ENCODE measurements at regions not wholly inside any gene's neighbourhood (a gene's known extent, or its start where the extent isn't known, plus 50 kb on each side); places are given as distances from the start of the nearest gene placed in this dataset.
"Not testable (repeated sequence)": the region's sequence is repeated elsewhere in the genome, so short reads cannot be mapped to it uniquely, and the experiment has no call there.

DNA sequence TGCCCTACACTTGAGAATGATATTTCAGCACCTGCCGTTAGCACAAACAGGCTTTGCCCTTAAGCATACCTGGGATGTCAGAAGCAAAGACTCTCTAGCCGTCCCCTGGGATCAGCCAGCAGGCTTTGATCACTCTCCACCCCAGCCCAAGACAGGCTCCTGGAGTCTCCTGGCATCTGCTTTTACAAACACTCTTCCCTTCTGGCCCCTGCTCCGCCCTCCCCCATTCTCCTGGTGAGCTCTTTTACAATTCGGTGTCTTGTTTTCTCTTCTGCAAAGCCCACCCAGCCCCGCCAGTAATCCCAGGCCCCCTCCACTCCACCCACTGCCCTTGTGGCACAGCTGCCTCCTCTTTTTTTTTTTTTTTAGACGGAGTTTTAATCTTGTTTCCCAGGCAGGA, 50.4 kb downstream of the KATNIP start:
- DNase-seq (ENCODE audit: low read depth in 2 of 2), result no peak

DNA sequence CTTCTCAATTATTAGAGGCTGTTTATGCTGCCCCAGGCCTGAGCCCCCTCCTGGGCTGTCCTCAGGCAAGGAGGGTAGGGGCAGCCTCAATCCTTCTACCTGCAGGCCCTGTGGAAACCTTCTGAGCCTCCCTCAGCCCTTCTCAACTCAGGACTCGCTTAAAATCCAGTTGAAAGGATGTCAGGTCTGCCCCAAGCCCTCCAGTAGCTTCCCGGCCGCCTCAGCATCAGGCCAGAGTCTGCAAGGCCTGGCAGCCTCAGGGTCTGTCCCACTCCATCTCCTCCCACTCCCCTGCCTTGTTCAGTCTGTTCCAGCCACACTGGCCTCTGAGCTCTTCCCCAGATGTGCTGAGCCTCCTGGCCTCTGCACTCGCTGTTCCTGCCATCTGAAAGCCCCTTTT, 52.2 kb downstream of the KATNIP start:
- DNase-seq (ENCODE audit: low read depth in 2 of 2), result no peak

DNA sequence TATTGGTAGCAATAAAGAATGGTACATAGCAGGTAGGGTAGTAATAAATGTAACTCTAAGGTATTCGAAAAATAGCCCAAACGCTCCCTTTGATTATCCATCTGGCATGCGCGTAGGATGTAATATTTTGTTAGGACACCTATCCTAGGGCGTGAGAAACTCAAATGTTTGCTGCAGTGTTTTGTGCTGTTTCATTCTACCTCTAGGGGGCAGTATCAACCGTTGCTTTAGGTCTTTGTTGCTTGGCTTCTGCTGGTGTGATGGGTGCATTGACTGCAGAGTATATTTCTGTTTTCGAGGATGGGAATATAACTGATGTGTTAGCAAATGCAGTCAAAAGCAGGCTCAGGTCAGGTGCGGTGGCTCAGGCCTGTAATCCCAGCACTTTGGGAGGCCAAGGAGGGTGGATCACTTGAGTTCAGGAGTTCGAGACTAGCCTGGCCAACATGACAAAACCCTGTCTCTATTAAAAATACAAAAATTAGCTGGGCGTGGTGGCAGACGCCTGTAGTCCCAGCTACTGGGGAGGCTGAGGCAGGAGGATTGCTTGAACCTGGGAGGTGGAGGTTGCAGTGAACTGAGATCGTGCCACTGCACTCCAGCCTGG, 55.7 kb downstream of the KATNIP start:
- DNase-seq (ENCODE audit: low read depth in 2 of 2), result peak; percentile 57 to 71

DNA sequence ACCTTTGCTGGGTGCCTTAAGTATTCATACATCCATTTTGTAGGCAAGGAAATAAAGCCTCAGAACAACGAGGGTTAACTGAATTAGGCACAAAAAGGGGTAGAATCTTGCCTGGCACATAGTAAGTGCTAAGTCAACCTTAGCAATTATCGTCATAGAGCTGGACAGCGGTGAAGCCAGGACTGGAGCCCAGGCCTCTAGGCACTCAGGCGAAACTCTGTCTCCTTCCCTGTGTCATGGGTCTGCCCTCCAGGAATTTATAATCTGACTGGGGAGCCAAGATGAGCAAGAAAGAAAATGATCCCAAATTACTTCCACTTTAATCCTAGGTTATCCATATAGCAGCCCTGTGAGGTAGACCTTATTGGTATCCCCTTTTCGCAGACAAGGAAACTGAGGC, 61.4 kb downstream of the KATNIP start:
- DNase-seq (ENCODE audit: low read depth in 2 of 2), result no peak

DNA sequence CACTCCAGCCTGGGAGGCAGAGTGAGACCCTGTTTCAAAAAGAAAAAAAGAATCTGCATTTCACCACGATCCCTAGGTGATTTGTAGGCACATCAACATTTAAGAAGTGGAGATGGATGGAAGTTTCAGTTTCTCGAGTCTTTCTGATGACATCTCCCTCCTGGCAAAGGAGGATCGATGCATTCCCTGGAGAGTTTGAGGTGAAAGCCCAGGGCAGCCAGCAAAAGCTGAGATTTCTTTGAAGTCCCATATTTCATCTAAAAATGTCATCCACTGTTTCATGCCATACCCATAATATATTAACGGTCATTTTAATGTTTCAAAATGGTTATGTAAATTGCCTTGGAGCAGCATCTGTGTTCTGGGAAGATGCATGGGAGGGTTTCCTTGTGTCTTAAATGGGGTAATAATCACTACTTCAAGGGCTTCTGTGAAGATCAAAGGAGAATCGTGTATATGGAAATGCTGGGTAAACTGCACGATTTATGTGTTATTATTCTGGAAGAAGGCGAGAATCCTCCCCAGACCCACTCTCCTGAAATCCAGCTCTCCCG, 63.4 kb downstream of the KATNIP start:
- no peak for DNase-seq (ENCODE audit: low read depth in 2 of 2)

DNA sequence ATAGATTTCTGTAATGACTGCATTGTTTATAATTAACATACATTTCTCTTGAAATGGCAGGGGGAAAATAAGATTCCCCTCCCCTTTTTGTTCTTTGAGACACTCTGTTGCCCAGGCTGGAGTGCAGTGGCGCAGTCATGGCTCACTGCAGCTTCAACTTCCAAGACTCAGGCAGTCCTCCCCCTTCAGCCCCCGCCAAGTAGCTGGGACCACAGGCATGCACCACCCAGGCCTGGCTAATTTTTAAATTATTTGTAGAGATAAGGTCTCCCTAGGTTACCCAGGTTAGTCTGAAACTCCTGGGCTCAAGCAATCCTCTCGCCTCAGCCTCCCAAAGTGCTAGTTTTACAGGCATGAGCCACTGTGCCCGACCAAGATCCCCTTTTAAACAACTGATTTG, 67.7 kb downstream of the KATNIP start:
- no peak for DNase-seq (ENCODE audit: low read depth in 2 of 2)

DNA sequence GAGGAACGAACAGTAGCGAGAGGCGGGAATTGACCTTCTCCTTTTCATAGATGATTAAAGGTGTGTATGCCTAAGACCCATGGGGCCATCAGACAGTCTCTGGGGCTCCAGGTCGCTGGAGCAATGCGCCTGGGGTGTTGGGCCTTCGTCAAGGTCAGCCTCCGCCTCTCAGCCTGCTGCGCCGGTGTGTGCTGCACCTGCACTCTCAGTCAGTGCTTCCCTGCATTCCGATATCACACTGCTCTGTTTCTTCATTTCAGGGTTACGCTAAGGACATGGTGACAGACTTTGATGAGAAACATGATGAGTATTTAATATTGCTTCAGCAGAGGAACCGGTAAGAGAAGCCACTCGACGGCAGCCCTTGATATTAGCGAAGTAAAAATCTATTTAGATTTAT, 68.2 kb downstream of the KATNIP start:
- no peak for DNase-seq (ENCODE audit: low read depth in 2 of 2)

DNA sequence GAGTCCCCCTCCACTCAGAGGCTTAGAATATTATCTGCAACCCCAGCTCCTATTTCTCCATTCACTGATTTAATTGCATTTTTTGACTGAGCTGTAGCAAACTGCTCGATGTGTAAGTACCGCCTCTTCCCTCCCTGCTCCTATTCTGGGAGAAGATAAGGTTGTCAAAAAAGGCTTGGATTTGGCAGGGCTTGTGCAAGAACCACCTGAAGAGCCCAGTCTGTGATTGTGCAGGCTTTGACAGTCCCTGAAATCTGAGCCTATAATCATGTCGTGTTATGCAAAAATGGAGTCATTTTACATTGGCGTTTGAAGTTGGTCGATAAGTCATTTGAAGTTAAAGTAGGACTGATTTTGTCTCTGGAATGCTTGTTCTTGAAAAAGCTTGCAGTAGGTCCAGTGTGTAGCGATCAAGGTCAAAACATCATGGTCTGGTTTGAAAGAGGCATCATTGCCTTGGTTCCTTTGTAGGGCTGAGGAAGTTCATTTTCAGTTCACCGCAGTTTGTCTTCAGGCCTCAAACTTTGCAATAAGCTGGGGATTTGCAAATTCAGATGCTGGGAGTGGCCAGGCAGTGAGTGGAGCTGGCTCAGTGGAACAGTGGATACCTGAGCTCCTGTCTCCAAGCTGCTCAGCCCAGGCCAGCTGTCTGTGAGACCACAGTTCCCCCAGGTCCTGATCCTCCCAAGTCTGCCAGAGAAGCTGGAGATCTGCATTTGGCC, 68.8 kb downstream of the KATNIP start:
- DNase-seq (ENCODE audit: low read depth in 2 of 2), result no peak

DNA sequence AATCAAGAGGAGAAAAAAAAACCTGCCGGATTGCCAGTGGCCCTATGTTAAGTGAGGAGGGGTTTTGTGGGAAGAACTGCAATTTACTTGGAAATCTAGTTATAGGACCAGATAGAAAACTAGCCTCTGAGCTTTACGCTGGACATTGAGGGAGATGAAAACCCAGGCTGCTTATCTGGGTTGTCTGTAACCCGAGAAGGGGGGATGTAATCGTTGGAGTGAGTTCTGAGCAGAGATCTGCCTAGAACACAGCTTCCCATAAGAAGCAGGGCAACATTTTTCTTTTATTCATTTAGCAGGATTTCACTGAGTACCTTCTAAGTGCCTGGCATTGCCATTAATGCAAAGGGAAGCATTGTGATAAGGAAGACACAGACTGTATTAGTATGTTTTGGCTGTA, 70.6 kb downstream of the KATNIP start:
- no peak for DNase-seq (ENCODE audit: low read depth in 2 of 2)

DNA sequence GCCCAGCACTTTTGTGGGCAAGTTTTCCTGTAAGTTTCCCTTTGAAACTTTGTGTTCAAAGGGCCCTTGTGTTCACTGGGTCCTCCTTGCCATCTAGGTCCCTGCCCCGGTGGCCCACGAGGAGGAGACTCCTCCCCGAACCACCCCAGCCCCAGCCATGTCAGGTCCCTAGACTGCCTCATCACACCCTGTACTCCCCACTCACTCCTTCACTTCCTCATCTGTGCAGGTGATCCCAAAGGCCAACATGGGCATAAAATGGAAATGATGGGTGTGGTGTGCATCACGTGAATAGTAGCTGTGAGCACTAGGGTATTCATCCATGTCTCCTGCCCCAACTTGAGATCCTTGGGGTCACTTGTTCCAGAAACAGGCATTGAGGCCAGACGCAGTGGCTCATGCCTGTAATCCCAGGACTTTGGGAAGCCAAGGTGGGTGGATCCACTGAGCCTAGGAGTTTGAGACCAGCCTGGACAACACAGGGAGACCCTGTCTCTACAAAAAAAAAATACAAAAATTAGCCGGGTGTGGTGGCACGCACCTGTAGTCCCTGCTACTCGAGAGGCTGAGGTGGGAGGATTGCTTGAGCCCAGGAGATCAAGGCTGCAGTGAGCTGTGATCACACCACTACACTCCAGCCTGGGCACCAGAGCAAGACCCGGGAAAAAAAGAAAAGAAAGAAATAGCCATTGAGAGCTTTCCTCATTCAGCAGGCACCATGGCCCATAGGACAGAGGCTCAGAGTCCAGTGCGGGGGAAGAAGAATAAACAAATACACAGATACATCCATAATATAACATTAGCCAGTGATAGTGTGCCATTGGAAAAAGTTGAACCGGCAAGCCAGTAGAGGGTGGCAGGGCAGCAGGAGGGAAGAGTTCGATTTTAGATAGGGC, 74.5 kb downstream of the KATNIP start:
- DNase-seq (ENCODE audit: low read depth in 2 of 2), result no peak

DNA sequence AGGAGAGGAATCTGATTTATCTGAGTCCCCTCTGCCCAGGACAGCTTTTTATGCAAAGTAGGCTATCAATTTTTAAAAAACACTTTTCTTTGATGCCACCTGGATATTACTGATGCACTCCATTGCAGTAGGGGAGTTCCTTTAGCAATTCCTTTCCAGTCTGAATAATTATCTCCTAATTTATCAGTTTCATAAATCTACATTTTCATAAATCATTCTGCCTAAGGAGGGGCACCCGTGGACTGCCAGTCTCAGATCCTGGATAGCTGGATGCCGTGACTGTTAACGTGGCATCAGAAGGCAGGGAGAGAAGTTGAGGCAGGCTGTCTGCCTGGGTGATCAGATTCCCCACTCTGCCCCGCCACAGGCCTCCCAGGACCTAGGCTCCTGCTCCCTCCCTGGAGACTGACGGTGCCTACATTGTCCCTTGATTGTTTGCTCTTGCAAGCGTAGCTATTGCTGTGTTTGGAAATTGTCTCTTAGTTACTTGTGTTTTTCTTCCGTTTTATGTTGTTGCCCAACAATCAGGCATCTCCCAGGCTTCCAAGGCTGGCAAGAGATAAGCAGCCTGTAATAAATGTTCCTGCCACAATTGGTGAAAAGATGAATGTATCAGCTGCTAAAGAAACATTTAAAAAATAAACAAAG, 75.2 kb downstream of the KATNIP start:
- DNase-seq (ENCODE audit: low read depth in 2 of 2), result peak; percentile 68 to 86

DNA sequence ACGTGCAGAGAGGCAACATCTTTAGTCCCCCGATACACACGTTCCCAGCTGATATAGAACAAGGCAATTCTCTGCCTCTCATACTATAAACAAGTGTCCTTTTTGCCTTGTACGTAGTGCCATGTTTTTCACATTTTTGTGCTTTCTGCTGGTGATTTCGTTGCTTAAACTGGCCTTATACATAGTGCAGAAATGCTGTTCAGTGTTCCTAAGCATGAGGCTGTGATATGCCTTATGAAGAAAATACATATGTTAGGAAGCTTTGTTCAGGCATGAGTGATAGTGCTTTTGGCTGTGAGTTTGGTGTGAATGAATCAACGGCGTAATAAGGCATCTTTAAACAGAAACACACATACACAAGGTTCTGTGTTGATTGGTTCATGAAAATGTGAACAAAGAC, 77.2 kb downstream of the KATNIP start:
- no peak for DNase-seq (ENCODE audit: low read depth in 2 of 2)

DNA sequence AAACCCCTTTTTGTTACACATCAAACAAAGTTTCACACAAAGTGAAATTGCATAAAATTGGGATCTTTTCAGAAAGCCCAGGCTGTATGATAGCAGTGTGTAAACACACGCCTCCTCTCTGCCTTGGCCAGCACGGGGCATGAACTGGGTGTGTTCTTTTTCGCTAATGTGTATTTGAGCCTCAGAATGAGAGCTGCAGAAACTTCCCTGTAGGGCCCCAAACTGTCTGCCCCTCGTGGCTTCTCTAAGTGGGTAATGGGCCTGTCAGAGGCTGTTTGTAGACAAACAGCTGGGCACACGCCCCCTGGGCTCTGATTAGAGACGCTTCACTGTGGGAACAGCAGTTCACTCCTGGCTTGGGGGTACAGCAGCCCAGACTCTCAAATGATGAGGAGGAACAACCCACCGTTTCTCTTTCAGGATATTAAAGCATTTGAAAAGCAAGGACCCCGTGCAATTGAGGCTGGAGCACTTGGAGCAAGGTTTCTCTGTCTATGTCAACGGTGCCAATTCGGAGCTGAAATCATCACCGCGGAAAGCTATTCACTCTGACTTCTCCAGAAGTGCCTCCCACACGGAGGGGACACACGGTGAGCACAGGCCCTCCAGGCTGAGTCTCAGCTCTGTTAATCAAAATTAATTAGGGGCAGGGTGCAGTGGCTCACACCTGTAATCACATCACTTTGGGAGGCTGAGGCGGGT, 78.4 kb downstream of the KATNIP start:
- DNase-seq (ENCODE audit: low read depth in 2 of 2), result no peak

DNA sequence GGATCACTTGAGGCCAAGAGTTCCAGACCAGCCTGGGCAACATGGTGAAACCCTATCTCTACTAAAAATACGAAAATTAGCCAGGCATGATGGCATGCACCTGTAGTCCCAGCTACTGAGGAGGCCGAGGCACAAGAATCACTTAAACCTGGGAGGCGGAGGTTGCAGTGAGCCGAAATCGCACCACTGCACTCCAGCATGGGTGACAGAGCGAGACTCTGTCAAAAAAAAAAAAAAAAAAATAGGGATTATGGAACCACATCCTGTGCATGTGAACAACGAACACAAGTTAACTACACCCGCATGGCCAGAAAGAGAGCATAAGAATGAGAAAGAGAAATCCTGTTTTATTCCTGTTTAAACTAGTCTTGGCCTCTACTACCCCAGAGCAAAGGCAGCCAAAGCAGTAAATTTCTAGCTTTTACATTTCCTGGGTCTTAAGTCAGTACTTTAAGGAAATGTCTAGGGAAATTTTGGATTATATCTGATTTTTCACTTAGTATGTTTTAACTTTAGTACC, 79.1 kb downstream of the KATNIP start:
- DNase-seq (ENCODE audit: low read depth in 2 of 2), result not testable (repeated sequence)

DNA sequence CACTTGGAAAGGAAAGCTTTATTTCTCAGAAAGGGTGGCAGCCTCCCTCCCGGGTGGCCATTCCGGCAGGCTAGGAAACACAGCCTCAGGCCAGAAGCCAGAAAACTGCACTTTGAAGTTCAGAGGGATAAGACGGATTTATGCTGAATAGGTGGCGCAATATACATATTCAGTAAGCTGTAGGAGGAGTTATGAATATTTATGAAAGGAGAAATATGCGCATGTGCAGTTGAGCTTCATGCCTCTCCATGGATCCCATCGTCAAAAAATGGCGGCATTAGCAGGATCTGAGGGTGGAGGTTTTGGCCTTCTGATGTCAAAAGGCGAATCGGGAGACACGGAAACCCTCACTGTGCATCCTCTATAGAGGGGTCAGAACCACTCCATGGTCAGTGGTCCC, 82.3 kb downstream of the KATNIP start:
- no peak for DNase-seq (ENCODE audit: low read depth in 2 of 2)

DNA sequence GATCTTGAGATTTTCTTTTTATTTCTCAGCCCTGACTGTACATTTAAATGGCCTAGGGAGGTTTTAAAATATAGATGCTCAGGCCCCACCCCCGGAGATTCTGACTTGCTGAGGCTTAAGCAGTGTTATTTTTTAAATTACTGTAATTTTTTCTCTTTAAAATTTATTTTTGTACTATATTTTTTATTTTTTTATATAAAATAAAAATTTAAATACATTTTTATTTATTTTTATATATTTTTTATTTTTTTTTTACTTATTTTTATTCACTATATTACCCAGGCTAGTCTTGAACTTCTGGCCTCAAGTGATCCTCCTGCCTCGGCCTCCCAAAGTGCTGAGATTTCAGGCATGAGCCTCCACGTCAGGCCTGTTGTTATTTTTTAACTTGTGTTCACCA, 83.3 kb downstream of the KATNIP start:
- DNase-seq (ENCODE audit: low read depth in 2 of 2), result no peak

DNA sequence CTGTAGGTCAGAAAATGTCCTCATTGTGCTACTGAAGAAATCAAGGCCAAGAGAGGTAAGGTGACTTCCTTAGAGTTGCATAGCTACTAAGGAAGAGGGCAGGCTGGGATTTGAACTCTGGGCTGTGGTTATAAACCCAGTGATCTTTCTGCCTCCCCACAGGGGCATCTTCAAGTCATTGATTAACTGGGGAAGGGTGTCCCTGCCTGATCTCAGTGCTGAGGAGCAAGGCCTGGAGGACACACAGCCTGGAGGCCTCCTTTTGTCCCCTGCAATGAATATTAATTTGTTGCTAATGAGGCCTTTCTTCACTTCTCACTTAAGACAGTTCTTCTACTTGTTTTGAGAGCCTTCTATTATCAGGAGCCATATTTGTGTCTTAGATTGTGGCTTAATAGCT, 83.8 kb downstream of the KATNIP start:
- no peak for DNase-seq (ENCODE audit: low read depth in 2 of 2)

DNA sequence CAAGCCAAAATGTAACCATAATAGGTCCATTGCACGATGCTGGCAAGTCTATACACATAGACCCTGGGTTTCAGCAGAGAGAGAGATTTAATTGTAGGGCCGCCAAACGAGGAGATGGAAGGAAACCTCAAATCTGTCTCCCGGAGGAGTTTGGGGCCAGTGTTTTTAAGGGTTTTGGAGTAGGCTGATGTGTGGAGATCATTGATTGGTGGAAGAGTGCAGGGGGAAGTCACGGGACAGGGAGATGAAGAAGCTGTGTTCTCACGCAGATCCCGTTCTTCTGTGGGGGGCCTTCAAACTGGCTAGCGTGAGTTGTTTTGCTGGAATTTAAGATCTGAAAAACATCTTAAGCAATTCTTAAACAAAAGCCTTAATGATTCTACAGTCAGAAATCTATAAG, 84.8 kb downstream of the KATNIP start:
- no peak for DNase-seq (ENCODE audit: low read depth in 2 of 2)

DNA sequence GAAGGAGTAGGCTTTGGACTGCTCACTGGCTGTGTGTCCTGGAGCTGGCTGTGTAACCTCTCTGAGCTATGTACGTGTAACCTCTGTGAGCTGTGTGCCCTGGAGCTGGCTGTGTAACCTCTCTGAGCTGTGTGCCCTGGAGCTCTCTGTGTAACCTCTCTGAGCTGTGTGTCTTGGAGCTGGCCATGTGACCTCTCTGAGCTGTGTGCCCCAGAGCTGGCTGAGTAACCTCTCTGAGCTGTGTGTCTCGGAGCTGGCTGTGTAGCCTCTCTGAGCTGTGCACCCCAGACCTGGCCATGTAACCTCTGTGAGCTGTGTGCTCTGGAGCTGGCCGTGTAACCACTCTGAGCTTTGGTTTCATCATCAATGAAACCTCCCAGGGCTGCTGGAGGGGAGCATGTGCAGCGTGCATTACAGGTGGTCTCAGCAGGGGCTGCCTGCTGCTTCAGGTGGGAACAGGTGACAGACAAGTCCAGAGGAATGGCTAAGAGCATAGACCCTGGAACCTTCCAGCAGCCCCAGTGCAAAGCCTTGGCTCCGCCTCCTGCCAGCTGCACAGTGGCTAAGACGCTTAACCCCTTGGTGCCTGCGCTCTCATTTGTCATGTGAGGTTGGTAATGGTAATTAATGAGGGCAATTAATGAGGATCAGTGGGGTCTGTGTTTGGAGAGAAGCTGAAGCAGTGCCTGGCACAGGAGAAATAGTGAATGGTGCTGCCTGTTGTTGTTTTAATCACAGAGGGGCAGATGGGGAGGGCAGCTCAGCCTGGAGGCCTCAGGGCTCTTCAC, 86.7 kb downstream of the KATNIP start:
- DNase-seq (ENCODE audit: low read depth in 2 of 2), result no peak
